Gastroesophageal sphincter (tissue), 4 donors: ENCODE measurements at regions not wholly inside any gene's neighbourhood (a gene's known extent, or its start where the extent isn't known, plus 50 kb on each side); places are given as distances from the start of the nearest gene placed in this dataset.
"Not testable (repeated sequence)": the region's sequence is repeated elsewhere in the genome, so short reads cannot be mapped to it uniquely, and the experiment has no call there.

Experiments
- ATAC-seq: fragments of 150-250 bp; one replicate; pipeline ENCODE4 v1.9.1; 2016; ENCODE audit warnings: mild to moderate bottlenecking, moderate library complexity
- H3K27ac ChIP-seq, 4 donors: fragments of 200-600 bp; sonication (generic) in 3 of 4; 1 replicate in 3 of 4; 2 replicates in 1 of 4; pipeline ENCODE4 v1.5.1; 2016 to 2019
- H3K27me3 ChIP-seq: fragments of 200-600 bp; sonication (generic); one replicate; pipeline ENCODE4 v1.5.1; 2019
- H3K36me3 ChIP-seq, 2 donors: fragments of 200-600 bp; sonication (generic); one replicate each; pipeline ENCODE4 v1.5.1; 2019; ENCODE audit warnings: control low read depth in 1 of 2
- H3K4me1 ChIP-seq, 3 donors: fragments of 200-600 bp; sonication (generic); 1 replicate in 2 of 3; 2 replicates in 1 of 3; pipeline ENCODE4 v1.5.1; 2016 to 2019; ENCODE audit warnings: control low read depth in 2 of 3
- H3K4me3 ChIP-seq, 2 donors: fragments of 200-600 bp; sonication (generic); one replicate each; pipeline ENCODE4 v1.5.1; 2019; ENCODE audit warnings: mild to moderate bottlenecking in 1 of 2, moderate library complexity in 1 of 2
- H3K9me3 ChIP-seq, 3 donors: fragments of 200-600 bp; sonication (generic); one replicate each; pipeline ENCODE4 v1.5.1; 2017 to 2019; ENCODE audit warnings: control low read depth in 2 of 3
- CTCF ChIP-seq, 4 experiments: fragments of 200-600 bp in 2 of 4; fragments of 450-650 bp in 2 of 4; sonication (generic) in 1 of 4; IDR thresholded peaks; one replicate each; pipeline ENCODE4 v1.5.1; 2017 to 2019; ENCODE audit warnings: antibody characterized with exemption in 4 of 4, mild to moderate bottlenecking in 2 of 4, moderate library complexity in 2 of 4
- EP300 ChIP-seq: sonication (generic); formaldehyde crosslinking; IDR thresholded peaks from one replicate; pipeline ENCODE4 v1.6.1; 2017; ENCODE audit warnings: antibody characterized with exemption, mild to moderate bottlenecking
- POLR2A ChIP-seq, 2 donors: fragments of 450-650 bp; IDR thresholded peaks; one replicate each; pipeline ENCODE4 v1.6.1; 2017; ENCODE audit warnings: antibody characterized with exemption in 2 of 2, mild to moderate bottlenecking in 2 of 2, moderate library complexity in 1 of 2
- POLR2AphosphoS5 ChIP-seq: sonication (generic); formaldehyde crosslinking; IDR thresholded peaks from one replicate; pipeline ENCODE4 v1.6.1; 2017; ENCODE audit warnings: antibody characterized with exemption
- WGBS, 2 donors: methylation state at CpG; one replicate each; pipeline ENCODE4 v1.1.5; 2018; ENCODE audit warnings: low coverage in 1 of 2; 5-methylcytosine and 5-hydroxymethylcytosine counted together

DNA sequence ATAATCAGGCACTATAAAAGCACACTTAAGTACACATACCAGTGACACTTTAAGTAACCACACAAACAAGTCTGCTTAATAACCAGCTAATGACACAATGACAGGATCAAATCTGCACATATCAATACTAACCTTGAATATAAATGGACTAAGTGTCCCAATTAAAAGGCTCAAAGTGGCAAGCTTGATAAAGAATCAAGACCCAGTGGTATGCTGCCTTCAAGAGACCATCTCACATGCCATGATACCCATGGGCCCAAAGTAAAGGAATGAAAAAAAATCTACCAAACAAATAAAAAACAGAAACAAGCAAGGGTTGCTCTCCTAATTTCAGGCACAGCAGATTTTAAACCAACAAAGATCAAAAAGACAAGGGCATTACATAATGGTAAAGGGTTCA lies 470.4 kb downstream of the TRHDE start:
- ATAC-seq = no peak
- Histone ChIP-seq H3K36me3 (no peaks in the 10 kb centered on the region), H3K4me1 (no peaks in the 10 kb centered on the region), H3K27me3 (no peaks in the 10 kb centered on the region), H3K9me3 (peaks cover 0 to 12% (median 0%) of the 10 kb centered on the region in 3 donors), H3K27ac (no peak overlapping the region), H3K4me3 (no peak overlapping the region)
- TF ChIP-seq EP300 (no peak), POLR2AphosphoS5 (no peak), CTCF (IDR thresholded peaks at IDR 0.05) (no peak), POLR2A (IDR thresholded peaks at IDR 0.05) (no peak)

GRCh38 chr12:72746048-72746447 lies 473.9 kb downstream of the TRHDE start:
- no peak for ATAC-seq
- no peak for TF ChIP-seq POLR2AphosphoS5
- no peak for TF ChIP-seq EP300
- TF ChIP-seq CTCF (IDR thresholded peaks at IDR 0.05) = no peak
- TF ChIP-seq POLR2A (IDR thresholded peaks at IDR 0.05) = no peak

DNA sequence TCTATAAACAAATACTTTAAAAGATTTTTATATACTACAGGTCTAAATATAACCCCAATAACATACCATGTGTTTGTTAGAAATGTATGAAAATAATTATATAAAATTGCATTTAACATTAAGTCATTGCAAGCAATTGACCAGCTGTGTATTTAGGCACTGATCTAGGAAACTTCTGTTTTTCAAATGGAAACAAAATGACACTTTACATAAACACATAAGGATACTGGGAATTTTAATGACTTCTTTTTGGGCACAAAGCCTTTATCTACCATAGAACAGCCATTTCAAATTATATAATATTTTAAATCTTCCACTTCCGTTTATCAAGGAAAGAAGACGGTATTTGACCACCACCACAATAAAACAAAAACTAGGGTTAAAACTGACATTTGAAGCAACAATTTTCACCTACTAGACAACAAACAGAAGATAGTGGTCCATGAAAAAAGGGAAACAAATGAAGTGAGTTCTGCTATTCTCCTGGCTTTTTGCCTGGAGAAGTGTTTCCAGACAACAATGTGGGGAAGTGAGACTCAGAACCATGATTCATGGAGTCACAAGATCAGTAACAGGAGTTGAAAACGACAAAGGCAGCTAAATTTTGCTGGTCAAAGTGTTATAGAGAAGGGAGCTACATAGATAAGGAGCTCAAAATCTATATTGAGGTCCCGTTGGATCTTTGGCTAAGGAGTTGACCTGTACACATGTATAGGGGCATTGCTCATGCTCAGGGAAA lies 475.1 kb downstream of the TRHDE start:
- 24 to 53% methylated on average over 2 to 4 of the region's 4 CpGs for WGBS, 2 donors
- Histone ChIP-seq H3K27me3 (no peaks in the 10 kb centered on the region), H3K4me3 (no peak overlapping the region), H3K4me1 (no peaks in the 10 kb centered on the region), H3K9me3 (peaks cover 0 to 5% (median 0%) of the 10 kb centered on the region in 3 donors), H3K36me3 (no peaks in the 10 kb centered on the region), H3K27ac (no peak overlapping the region)
- no peak for ATAC-seq
- TF ChIP-seq POLR2A (IDR thresholded peaks at IDR 0.05) = no peak
- TF ChIP-seq EP300 = no peak
- TF ChIP-seq CTCF (IDR thresholded peaks at IDR 0.05) = no peak
- TF ChIP-seq POLR2AphosphoS5 = no peak

More at GRCh38 chr12:72746048-72746447, 473.9 kb downstream of the TRHDE start:
- Histone ChIP-seq H3K4me3 (no peak overlapping the region), H3K9me3 (peaks cover 0 to 8% (median 0%) of the 10 kb centered on the region in 3 donors), H3K27ac (no peak overlapping the region), H3K36me3 (no peaks in the 10 kb centered on the region), H3K27me3 (no peaks in the 10 kb centered on the region), H3K4me1 (no peaks in the 10 kb centered on the region)
- 75 to 77% methylated on average over 2 of the region's 2 CpGs for WGBS, 2 donors

DNA sequence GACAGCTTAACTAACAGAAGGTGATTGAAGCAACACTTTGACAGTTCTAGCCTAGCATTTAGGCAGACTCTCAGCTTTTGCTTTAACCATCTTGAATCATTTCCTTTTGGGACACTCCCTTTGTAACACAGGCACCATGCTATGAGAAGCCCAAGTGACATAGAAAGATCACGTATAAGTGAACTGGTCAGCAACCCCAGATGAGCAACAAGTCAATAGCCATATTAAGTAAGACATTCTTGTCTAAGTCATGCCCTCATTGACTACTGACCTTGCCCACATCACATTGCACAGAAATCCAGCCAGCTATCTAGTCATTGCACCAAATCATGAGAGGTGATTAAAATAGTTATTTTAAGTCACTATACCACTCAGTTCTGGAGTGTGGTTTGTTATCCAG lies 476.8 kb downstream of the TRHDE start:
- H3K36me3 ChIP-seq = no peaks in the 10 kb centered on the region
- ATAC-seq = no peak
- H3K27ac ChIP-seq = no peak overlapping the region
- 80 to 100% methylated on average over 1 of the region's 1 CpG for WGBS, 2 donors
- TF ChIP-seq POLR2A (IDR thresholded peaks at IDR 0.05) (no peak), EP300 (no peak), CTCF (IDR thresholded peaks at IDR 0.05) (no peak), POLR2AphosphoS5 (no peak)
- no peak overlapping the region for H3K4me3 ChIP-seq
- no peaks in the 10 kb centered on the region for H3K9me3 ChIP-seq
- H3K4me1 ChIP-seq = no peaks in the 10 kb centered on the region
- H3K27me3 ChIP-seq = no peaks in the 10 kb centered on the region

GRCh38 chr12:72753571-72753970 lies 481.4 kb downstream of the TRHDE start:
- H3K4me1 ChIP-seq = no peaks in the 10 kb centered on the region
- no peaks in the 10 kb centered on the region for H3K27me3 ChIP-seq
- ATAC-seq = no peak
- no peaks in the 10 kb centered on the region for H3K36me3 ChIP-seq
- H3K4me3 ChIP-seq = no peak overlapping the region
- WGBS, 2 donors = 24 to 36% methylated on average over 3 of the region's 3 CpGs
- TF ChIP-seq POLR2AphosphoS5 = no peak
- TF ChIP-seq CTCF (IDR thresholded peaks at IDR 0.05) = no peak
- TF ChIP-seq EP300 = no peak
- no peak for TF ChIP-seq POLR2A (IDR thresholded peaks at IDR 0.05)
- peaks cover 0 to 10% (median 0%) of the 10 kb centered on the region in 3 donors for H3K9me3 ChIP-seq
- no peak overlapping the region for H3K27ac ChIP-seq

DNA sequence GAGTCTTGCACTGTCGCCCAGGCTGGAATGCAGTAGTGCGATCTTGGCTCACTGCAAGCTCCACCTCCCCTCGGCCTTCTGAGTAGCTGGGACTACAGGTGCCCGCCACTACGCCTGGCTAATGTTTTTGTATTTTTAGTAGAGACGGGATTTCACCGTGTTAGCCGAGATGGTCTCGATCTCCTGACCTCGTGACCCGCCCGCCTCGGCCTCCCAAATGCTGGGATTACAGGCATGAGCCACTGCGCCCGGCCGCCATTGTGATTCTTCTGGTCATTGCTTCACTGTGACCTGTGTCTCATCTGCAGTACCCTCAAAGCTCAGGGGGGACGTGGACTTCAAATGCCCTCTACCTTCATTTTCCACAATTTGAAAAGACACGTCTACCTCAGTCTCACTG lies 481.9 kb downstream of the TRHDE start:
- ATAC-seq, H3K27ac ChIP-seq, H3K27me3 ChIP-seq, H3K4me3 ChIP-seq, H3K36me3 ChIP-seq, H3K4me1 ChIP-seq: not testable (repeated sequence)
- 88 to 91% methylated on average over 6 to 11 of the region's 18 CpGs for WGBS, 2 donors
- peaks cover 0 to 11% (median 0%) of the 10 kb centered on the region in 3 donors for H3K9me3 ChIP-seq
